Ammon's horn (tissue), 1 donor: ENCODE measurements at regions not wholly inside any gene's neighbourhood (a gene's known extent, or its start where the extent isn't known, plus 50 kb on each side); places are given as distances from the start of the nearest gene placed in this dataset.

Experiments used
- DNase-seq: peaks from one replicate; pipeline ENCODE4 v3.0.0-alpha.2; 2016; ENCODE audit warnings: low spot score

DNA sequence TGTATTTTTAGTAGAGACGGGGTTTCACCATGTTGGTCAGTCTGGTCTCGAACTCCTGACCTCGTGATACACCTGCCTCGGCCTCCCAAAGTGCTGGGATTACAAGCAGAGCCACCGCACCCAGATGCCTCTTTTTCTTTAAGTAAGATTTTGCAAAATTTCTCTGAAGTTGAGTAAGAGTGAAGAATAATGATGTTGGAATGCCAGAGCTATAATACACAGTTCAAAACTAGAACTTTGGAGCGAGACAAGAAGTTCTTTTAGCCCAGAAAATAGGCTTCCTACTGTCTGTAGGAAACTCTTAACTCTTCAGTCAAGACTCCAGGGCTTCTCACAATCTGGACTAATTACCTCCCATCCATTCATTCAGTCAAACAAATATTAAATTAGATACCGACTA is 51.4 kb downstream of the MARCHF4 start:
- DNase-seq, result no peak

DNA sequence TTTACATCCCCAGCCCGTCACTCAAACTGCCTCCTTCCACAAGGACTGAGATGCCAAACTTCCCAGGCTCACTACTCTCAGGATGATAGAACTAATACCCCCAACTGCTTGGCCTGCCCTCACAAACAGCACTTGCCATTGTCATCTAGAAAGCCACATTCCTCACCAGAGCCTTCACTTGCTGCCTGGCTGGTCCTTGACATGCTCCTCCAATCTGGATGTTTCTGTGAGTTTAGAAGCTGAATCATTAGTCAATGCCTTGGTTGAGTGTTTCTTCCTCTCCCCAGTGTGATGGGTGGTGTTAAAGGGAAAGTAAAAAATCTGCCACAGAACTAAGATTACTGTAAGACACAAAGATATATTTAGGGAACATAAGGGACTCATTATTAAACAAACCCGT is 52.5 kb downstream of the MARCHF4 start:
- no peak for DNase-seq

DNA sequence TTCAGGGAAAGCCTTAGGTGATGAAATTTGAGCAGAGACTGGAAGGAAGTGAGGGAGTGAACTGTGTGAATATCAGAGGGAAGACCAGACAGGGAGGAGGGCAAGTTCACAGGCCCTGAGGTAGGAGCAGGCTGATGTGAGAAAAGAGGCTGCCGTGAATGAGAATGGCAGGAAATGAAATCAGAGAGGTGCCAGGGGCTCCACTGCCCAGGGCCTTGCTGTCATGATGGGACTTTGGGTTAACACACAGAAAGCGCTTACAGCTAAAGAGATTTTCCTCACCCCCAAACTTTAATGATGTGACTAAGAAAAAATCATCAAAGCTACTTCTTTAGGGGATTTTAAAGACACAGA is 53.8 kb downstream of the MARCHF4 start:
- no peak for DNase-seq

DNA sequence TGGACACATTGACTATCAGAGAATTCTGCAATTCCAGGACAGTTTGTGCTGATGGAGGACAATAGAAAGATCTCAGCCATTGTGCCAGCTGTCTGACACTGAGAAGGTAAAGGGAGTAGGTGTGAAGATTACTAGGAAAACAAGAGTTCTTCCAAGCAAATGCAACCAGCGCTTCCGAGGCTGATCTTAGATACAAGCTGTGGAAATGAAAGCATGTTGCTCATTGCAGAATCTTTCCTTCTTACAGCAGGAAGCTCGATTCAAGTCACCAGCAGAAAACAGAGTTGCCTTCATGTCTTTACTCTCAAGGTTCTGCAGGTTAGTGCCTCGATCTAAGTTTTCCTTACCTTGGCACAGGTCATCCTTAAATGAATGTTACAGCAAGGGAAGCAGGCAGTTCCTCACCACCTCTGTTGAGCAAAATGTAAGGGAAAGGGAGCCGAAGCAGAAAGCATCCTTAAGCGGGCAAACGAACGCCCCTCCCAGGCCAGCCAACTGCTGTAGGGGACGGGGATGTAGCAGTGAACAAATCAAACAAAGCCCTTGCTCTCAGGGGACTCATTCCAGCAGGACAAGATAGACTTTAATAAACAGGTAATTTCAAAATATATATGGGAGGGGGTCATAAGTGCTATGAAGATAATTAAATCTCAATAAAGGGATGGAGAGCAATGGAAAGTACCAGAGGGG is 54.3 kb downstream of the MARCHF4 start:
- no peak for DNase-seq

DNA sequence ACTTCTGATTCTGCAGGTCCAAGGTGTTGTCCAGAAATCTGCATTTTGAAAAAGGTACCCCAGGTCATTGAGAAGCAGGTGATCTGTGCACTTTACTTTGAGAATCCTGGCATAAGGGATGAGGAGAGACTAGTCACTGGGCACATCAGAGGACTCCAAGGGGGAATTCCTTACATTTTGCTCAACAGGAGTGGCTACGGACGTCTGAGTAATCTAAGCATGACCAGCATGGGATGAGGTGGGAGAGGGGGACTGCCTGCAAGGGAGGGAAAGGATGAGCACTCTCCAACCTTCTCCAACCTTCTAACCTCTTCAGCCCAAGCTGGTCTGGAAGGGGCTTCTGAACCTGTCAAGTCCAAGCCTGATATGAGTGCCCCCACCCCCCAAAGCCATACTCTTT is 55.5 kb downstream of the MARCHF4 start:
- no peak for DNase-seq

DNA sequence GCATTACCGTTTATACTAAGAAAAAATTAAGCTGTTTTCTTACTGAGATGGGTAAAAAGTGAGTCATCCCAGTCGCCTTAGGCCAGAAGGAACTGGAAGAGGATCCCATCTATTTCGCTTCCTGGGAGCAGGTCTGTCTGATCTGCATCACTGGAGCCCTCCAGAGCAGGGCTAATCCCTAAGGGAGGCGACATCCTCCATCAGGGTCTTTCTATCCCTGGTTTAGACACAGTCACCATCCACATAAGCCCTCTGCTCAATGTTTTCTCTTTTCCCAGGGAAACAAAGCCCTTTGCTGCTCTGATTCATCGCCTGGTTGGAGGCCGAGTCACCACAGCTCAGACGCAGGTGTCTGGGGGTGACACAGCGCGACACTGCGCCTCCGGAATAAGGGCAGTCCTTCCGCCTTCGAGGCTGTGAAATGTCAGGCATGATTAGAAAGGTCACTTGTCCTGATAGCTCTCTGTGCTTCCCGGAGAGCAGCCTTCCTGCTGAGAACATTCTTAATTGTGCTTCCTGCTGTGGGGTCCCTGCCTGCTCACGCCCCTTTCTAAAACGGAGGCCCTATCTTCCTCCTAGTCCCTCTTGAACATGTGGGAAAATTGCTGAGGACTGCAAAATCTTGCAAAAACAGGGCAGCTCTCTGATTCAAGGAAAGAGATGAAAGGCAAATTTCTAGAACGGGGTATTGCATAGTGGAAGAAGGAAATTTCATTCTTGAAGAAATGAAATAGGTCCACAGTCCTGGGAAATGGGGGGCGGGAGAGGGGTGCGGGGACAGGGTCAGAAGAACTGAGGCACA is 56.3 kb downstream of the MARCHF4 start:
- no peak for DNase-seq

DNA sequence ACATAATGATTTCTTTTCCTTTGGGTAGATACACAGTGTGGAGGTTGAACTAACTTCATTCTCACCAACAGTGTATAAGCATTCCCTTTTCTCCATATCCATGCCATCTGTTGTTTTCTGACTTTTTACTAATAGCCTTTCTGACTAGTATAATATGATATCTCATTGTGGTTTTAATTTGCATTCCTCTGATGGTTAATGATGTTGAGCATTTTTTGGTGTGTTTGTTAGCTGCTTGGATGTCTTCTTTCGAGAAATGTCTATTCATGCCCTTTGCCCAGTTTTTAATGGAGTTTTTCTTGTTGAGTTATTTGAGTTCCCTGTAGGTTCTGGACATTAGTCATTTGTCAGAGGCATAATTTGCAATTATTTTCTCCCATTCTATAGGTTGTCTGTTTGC is 59.8 kb downstream of the MARCHF4 start:
- DNase-seq, result no peak

DNA sequence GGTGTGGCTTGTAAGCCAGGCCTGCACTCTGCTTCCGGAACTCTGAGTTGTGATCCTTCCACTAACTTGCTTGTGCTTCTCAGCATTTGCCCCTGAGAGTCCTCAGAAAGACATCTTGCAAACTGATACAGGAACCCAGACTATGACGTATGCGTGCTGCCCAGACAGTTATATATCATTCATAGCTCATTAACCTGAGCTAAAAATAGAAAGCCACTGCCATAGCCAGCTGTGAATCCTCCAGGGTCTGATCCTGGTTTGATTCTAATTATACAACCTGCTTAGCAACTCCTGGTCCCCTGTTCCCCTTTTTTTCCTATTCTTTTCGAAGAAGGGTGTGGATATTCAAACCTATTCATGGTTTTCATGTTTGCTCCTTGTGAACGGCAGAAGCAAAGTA is 63.7 kb downstream of the MARCHF4 start:
- no peak for DNase-seq

DNA sequence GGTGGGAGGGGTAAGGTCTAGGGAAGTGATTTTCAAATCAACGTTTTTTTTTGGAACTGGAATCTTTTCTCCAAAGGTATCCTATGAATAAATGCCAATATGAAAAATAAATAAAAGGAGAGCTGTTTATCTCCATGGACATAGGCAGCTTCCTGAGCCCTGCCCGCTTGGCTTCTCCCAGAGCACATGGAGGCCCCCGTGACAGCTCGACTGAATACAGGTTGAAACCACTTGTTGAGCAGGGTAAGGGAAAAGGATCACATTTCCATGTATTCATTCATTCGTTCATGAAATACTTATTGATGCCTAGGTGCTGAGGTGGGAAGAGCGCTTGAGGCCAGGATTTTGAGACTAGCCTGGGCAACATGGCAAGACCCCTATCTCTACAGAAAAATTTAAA is 64.8 kb downstream of the MARCHF4 start:
- DNase-seq, result no peak

DNA sequence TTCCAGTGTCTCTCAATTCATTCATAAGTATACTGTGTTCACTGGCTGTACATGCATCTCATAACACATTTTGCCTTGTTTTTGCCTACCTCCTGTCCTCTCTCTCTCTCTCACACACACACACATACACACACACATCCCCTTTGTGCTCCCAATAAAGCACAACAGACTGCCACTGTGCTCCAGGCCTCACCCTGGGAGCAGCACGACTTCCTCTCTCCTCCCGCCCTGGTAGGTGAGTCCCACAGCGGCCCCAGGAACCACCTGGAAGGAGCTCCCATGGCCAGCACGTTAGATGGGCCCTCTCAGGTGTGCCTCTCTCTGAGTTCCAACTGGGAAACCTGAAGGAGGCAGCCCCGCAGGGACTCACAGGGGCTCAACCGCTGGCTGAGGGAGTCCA is 65.4 kb downstream of the MARCHF4 start:
- no peak for DNase-seq

DNA sequence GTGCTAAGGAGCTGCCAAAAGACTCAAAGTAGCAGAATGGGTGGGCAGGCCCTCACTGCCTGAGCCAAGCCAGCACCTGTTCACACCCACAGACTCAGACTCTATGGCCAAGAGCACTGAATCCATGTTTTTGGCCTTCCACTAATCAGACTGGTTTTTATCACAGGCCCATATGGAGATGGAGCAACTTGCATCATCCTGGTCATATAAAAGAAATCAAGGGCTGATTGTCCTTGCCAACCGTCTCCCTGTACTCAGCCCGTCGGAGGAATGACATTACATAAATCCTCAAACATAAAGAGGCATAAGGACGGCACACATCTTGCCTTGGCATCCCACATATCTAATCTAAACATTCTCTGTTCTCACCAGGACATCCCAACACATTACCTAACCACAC is 66.7 kb downstream of the MARCHF4 start:
- DNase-seq, result no peak

DNA sequence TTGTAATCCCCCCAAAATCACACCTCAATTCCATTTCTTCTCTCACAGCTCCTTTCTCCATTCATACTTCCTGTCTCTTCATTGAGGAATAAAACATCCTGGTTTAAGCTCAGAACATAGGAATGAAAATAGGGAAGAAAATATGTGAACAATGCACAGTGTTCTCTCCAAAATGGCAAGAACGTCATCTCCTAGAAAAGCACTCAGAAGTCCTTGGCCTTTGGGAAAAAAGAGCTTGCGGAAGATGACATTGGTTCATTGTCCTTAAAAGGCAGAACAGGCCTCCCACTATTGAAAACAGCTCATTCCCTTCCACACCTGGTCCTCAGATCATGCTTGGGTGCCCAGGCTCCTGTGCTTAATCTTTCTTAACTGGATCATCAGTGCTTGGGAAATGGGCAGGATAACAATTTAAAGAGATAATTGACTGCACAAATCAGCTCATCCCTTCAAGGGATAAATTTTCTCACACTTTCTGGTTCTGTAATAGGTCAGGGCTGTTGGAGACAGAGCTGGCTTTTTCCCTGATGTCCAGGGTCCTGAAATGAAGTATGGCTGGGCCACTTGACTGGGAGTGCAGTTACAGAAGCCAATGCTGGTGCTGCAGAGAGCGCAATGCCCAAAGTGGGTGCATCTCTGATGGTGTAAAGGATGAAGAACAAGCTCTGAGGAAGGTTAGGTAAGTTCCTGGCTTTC is 69.2 kb downstream of the MARCHF4 start:
- no peak for DNase-seq

DNA sequence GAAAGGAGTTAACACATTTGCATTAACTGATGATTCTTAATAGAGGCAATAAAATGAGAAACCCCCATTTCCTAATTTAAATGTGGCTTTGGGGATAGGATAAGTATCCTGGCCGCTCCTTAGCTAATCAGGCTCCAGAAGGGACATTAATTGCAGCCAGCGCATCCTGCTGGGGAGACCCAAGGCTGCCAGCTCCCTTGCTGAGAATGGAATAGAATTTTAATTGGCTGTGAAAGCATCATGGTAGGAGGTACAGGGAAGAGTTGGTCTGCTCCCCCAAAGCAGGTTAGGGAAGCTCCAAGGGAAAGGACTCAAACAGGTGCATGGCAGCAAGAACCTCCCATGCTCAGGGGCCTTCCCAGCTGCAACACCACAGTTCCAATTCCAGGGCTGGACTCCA is 71.4 kb downstream of the MARCHF4 start:
- no peak for DNase-seq

DNA sequence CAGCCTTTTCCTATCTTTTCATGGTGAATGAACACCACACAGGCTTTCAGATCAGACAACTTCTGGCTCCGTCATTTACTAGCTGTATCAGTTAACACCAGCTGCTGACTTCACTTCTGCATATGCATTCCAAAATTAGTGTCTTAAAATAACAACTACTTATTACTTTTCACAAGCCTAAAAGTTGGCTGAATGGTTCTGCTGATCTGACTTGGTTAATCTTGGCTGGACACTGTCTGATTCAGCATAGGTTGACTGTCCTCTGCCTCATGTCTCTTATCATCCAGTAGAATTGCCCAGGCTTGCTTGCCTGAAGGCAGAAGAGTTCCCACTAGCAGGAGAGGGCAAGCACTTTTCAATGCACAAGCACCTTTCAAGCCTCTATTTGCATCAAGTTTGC is 72.7 kb downstream of the MARCHF4 start:
- no peak for DNase-seq

DNA sequence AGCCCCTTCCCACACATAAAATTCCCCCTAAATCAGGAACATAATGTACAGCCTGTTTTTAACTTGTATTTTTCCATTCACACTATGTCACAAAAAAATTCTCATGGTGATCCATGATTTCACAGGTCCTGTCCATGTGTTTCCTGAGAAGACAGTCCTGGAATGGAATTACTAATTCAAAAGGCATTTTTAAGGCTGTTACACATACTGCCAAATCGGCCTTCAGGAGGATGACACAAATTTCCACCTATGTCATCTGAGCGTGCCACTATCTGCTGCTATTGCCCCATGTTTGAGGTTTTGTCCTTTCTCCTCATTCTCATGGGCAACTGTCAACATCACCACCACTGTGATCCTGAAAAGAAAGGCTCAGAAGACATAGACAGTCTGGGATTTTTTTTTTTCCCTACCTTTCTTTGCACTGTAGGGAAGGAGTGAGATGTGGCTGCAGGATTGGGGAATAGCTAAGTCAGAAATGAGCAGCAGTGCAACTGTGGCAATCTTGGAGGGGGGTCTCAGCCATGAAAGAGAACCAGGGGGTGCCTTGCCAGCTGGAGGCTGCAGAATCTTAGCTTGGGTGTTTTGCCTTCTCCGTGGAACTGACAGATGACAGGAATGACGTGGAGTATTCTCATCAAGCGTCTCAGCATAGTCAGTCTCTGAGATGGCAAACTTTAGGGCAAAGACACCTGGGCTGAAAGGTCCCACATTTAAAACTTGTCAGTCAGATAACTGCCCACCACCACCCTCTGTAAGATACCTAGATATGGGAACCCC is 73.4 kb downstream of the MARCHF4 start:
- DNase-seq, result no peak

DNA sequence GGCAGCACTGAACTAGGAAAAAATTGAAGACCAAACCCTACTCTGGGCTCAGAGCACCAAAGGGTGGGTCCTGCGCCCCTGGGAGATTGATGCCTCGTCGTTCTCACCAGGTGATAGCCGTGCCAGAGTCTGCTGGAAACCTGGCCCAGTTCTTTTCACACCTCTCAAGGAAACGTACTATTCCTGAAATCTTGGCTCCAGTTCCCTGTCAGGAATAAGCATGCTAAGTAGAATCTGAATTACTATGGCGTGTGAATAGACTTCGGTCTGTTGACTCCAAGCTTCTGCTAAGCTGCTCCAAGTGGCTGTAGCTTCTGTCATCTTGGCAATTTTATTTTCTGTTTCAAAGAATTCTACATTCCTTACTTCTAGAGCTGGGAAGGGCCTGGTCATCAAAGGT is 75.4 kb downstream of the MARCHF4 start:
- no peak for DNase-seq

DNA sequence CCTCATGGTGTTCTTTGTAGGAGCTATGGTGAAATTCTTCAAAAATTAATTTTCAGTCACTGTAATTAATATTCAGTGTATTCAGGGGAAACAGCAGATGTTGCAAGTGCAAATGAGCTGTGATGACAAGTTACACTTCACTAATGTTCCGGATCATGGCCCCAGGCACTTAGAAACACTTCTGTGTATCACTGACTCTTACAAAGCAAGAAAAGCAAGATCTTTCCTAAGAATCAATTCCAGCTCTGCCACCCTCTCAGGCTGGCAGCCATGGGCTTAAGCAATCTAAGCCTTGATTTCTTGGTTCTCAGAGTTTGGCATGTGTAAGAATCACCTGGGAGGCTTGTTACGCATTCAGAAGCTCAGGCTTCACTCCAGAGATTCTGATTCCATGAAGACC is 78.0 kb downstream of the MARCHF4 start:
- no peak for DNase-seq

DNA sequence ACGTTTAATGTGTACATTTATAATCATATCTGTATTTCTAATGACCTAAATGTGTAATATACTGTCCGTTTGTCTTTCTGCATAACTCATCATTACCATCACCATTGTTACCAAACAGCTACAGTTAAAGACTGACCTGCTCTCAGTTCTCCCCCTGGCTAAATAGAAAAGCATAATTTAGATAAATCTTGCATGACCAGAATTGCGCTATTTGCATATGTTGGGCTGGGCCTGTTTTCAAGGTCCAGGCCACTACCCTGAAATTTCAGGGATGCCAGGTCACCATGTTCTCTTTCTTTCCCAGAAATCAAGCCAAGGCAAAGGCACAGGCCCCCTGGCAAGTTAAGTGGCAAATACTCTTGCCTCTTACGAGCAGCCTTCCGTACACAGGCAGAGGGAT is 78.4 kb downstream of the MARCHF4 start:
- no peak for DNase-seq

DNA sequence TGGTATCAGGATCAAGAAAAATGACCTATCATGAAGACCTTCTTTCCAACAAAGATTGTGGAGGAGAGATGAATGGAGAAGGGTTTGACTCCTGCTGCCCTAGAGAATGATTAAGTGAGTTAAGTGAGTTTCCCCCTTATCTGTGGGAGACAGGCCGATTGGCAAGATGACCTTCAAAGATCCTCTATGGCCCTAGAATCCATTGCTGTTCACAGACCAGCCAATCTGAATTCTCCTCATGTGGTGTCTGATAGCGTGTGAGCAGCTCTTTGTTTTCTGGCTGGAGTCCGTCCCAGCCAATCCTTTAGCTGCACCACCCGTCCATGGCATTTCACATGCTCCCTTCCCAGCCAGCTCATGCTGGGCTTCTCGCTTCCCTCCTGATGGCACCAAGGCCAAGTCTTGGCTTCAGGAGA is 79.4 kb downstream of the MARCHF4 start:
- peak; percentile 59 for DNase-seq

DNA sequence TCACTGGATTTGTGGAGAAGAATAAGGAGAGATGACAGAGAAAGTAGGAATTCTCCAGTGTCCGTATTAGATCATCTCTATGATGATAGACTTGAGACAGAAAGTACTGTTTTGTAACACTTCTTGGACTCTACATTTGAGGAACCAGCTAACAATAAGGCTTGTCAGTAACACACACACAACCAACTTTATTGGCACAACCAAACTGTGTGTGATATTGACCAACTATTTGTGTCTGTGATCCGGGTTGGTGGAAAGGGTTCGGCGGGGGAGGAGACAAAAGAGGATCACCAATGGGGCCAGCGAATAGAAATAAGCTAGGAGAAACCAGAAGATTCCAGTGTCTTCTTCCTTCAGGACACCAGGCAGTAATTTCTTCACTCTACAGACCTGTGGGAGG is 79.8 kb downstream of the MARCHF4 start:
- no peak for DNase-seq

DNA sequence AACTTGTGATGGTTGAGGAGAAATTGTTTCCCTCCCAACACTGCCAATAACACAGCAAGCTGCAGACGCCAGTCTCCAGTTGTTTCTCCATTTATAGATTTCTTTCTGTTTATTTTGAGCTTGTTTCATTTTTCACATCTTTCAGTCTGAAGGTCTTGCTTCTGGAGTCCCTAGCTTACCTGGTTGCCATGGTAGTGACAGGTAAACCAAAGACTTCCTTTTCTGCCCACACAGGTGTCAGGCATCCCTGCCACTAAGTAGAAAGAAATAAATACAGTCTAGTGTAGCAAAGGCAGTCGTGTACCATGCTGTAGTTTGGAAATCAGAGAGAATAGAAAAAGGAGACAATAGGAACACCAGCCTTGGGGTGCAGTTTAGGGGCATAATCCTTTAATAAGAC is 82.8 kb downstream of the MARCHF4 start:
- no peak for DNase-seq

DNA sequence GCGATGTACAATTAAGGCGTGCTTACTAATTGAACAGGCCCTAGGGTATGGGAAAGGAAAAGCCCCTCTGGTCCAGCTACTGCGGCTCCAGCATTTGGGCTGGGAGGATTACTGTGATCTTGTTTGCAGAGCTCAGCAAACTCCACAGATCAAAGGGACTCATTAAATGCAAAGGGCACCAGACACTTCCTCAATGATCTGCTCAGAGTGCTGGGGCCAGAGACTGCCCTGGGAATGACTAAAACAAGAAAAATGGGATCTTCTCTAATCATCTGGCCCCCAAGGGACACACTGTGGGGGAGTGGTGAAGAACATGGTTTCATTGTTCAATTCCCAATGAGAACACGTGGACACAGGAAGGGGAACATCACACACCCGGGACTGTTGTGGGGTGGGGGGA is 85.0 kb downstream of the MARCHF4 start:
- DNase-seq, result no peak
